C4-2B (cell line): ENCODE measurements at regions not wholly inside any gene's neighbourhood (a gene's known extent, or its start where the extent isn't known, plus 50 kb on each side); places are given as distances from the start of the nearest gene placed in this dataset.

Source experiments
- H3K27ac ChIP-seq: fragments of 450-650 bp; 2 replicates; pipeline ENCODE4 v1.5.1; 2017
- CTCF ChIP-seq: fragments of 450-650 bp; conservative IDR thresholded peaks from 2 replicates; pipeline ENCODE4 v1.5.1; 2017; ENCODE audit warnings: mild to moderate bottlenecking
- ZFX ChIP-seq: fragments of 450-650 bp; IDR thresholded peaks from 2 replicates; pipeline ENCODE4 v1.6.1; 2017

DNA sequence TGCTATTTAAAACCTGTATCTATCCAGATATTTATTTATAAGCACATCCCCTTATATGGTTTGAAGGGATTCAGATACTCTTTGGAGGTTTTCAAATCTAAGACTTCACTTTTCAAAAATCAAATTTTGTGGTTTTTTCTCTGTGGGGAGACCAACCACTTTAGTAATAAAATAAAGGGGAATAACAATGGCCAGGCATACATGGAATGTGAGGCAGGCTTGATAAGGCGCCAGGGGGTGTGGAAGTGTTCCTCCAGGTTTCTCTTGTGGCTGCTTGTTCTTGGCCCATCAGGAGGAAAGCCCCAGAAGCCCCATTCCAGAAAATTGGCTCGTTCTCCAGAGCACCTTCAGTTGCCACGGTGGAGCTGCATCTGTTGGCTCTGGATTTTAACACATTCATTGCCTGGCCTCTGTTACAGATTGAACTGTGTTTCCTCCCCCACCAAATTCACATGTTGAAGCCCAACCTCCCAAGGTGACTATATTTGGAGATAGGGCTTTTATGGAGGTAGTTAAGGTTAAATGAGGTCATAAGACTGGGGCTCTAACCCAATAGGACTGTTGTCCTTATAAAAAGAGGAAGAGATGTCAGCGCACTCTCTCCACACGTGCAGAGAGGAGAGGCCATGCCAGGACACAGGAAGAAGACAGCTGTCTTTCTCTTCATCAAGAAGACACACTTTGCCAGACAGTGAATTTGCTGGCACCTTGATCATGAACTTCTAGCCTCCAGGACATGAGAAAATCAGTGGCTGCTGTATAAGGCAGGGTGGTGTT, 195.9 kb downstream of the TMEM38B start:
- TF ChIP-seq CTCF (no peak), ZFX (no peak)
- no peak overlapping the region for H3K27ac ChIP-seq

DNA sequence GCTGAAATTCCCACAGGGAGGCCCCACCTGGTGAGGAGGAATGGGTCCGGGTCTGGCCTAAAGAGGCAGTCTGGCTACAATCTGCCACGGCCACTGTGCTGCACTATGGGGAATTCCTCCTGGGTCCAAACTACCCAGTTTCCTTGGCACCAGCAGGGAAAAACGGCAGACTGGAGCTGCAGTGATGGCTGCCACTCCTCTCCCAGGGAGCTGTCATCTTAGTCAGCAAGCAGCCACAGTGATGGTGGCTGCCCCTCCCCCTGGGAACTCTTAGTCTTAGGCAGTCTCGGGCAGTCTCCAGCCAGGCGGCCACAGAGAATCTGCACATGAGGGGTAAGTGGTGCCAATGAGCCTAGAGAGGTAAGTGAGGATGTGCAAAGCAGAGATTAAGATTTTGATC, 205.8 kb downstream of the TMEM38B start:
- TF ChIP-seq ZFX (no peak), CTCF (no peak)
- no peak overlapping the region for H3K27ac ChIP-seq

GRCh38 chr9:105901514-105902109, 207.3 kb downstream of the TMEM38B start:
- TF ChIP-seq ZFX (no peak), CTCF (peak; percentile 95)
- H3K27ac ChIP-seq, result peak overlapping the region; percentile 14; the same call in 1 of the 2 replicates

GRCh38 chr9:105908069-105908468, 213.7 kb downstream of the TMEM38B start:
- no peak overlapping the region for H3K27ac ChIP-seq
- no peak for TF ChIP-seq ZFX

DNA sequence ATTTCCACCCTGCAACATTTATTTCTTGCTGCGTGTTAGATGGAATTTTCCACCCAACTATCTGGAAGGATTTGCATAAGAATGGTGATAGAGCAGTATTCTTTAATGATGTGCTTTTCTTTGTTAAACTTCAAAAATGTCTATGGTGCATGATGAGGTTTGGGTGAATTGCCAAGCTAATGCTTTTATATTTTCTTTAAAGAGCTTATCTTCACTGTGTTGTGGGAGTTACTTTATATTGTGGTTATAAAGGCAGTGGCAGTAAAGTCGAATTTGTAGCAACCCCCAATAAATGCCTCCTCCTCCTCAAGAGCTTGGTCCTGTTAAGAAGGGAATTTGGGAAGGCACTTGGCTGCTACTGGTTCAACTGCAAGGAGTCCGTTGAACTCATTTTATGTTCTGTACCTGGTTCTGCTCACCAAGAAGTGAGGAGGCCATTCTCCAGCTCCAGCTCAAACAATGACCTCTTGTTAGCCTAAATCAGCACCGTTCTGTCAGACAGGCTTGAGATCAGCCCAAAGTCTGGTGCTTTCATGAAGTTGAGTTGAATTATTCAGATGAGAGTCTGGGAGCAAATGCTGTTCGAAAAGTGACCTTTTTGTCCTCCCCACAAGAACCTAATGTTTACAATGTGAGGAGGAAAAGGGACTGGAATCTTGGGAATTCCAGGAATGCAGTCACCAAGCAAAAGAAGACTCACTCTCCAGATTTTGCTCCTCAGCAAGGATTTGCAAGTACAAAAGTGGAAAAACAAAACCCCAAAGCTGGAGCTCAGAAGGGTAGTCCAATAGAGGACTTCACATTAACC, 217.0 kb downstream of the TMEM38B start:
- H3K27ac ChIP-seq, result no peak overlapping the region
- TF ChIP-seq ZFX (no peak), CTCF (no peak)

- no peak overlapping the region for H3K27ac ChIP-seq
- no peak for TF ChIP-seq ZFX
- no peak for TF ChIP-seq CTCF
Measured at GRCh38 chr9:105912157-105912862, 218.0 kb downstream of the TMEM38B start.

GRCh38 chr9:105912863-105913516, 218.6 kb downstream of the TMEM38B start:
- no peak for TF ChIP-seq ZFX
- no peak for TF ChIP-seq CTCF
- H3K27ac ChIP-seq, result no peak overlapping the region
